ENCODE measurements at regions not wholly inside any gene's neighbourhood (a gene's known extent, or its start where the extent isn't known, plus 50 kb on each side); places are given as distances from the start of the nearest gene placed in this dataset.

DNA sequence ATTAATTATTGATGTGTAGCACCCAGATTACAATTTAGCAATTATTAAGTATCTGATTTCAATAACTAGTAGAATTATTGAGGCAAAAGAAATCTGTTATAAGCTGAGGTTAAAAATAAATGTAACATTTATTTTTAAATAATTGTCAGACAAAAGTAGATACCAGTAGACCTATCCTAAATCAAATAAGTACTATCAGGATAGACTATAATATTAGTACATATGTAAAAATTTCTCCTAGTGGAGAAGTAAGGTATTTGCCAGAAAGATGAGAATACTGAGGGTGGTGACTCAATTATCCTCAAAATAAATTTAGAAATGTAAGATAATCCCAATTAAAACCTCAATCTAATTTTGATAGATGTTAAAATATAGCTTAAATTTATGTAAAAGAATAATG is 377.8 kb upstream of the CHRM3 start:
- DNase-seq (ENCODE audit: low spot score), result no peak

DNA sequence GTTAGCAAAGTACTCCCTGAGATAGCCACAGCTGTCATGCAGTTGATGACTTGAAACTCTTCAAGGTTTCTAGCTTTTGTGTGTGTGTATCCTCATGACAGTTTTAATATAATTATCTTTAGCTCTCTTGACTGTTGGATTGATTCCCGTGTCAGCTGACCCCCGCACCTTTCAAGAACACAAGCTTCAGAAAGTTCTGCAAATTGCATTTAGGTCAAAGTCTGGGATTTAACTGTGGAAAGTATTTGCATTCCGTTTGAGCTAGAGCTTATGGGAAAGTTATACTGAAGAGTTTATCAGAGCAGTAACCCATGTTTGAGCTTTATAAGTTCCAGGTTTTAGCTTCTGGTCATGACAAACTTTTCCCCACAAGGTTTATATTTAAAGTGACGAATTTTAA is 380.1 kb upstream of the CHRM3 start:
- no peak for DNase-seq (ENCODE audit: low spot score)

DNA sequence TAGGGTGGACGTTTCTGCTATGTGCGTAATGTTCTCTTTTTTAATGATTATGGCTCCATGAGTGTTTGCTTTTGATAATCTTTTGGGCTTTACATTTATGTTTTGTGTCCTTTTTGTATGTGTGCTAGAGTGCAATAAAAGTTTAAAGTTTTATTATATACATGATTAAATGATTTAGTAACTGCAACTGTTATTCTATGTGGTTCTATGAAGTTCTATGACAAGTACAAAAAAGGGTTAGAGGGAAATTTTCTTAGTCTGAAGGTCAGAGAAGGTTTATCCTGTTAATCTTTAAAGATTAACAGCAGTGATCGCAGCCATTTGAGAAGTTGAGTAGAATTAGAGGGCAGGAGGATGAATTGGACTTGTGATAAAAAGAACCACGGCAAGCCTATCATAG is 386.4 kb upstream of the CHRM3 start:
- no peak for DNase-seq (ENCODE audit: low spot score)

DNA sequence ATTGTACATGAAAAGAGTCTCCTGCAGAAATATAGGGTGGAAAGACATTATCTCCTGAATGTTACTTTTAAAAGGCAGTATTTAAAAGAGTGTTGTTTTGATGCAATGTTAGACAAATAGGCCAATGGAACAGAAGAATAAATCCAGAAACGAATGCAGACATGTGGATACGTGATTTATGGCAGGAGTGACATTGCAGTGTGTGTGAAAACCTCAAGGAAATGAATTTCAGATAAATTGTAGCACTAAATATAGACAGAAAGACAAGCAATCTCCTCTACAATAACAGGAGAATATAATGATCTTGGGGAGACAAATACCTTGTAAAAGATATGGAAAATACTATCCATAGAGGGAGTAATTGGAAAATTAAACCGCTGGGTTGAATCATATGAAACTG is 387.8 kb upstream of the CHRM3 start:
- DNase-seq (ENCODE audit: low spot score), result no peak

DNA sequence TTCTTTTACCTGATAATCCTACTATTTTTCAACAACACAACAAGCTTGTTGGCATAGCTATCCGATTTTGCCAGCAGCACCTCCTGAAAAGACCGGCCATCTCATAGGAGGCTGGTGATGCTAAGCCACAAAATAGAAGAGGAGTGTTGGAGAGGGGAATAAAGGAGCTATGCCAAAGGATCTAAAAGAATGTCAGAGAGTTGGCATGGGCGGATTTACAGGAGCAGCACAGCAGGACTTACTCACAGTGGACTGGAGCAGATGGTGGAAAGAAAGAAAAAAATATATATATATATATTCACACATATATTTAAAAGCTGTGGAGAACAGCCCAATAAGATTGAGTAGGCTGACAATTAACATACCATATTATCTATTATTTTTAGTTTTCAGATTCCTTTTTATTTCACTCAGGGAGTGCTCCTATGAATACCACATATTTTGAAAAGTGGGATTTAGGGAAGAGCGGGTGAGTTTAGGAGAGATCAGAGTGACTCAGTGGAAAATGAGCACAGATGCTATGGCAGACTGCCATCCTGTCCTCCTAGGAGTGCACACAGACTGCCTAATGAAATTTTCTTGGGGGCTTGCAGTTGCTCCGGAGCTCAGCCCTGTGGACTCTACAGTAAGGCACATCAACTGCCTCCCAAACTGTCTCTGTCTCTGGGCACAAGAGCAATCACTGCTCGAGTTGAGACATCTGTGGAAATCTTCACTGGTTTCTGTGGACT is 394.4 kb upstream of the CHRM3 start:
- DNase-seq (ENCODE audit: low spot score), result no peak

DNA sequence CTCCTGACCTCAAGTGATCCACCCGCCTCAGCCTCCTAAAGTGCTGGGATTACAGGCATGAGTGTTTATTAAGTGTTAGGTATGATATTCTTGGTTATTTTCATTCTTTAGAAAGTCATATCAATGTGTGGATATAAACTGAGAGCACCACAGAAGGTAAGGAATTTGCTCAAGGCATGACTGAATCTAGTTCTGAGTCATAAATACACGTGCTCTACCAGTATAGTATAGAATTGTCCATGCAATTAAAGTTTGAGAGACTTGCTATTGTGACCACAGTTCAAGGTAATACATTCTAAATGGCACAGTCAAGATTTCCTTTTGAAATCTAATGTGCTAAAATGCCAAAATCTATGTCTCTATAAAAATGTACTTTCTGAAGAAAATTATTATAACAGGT is 401.1 kb upstream of the CHRM3 start:
- DNase-seq (ENCODE audit: low spot score), result no peak

DNA sequence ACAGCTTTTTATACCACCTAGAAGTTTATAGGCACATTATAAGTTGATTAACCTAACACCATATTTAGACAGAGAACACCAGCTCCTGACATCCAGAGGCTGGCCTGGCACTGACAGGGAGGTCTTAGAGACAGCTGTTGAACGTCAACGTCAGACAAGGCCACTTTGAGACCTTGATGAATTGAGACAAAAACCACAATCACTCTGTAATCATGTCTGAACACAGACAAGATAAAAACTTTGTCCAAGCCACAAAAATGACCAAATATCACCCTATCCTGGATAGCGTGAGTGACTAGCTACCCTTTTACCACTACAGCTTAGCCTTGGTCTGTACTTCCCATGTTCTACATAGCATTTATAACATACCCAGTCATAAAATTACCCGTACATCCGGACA is 403.6 kb upstream of the CHRM3 start:
- no peak for DNase-seq (ENCODE audit: low spot score)

DNA sequence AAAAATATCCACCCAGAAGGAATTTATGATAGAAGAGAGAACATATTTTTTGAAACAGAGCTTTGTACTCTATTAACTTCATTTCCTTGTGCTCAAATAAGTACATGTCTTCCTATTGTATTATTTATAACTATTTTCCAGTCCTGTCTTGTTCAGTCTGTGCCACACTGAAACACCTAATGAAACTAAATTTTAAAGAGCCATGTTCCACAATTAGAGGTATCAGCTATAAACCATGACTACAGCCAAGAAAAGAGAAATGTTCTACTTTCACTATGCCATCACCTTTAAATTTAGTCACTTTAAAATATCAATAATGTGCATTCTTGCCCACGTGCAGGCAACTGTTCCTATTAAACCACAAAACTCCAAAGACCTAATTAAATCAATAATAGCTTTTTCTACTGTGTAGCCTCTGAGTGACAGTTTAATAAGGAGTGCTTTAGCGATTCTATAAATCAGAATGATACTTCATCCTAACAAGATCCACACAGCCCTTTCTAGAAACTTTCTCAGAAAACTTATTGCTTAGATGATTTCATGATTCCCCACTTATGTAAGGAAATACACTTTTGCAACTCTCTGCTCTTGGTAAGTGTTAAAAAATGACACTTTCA is 404.9 kb upstream of the CHRM3 start:
- DNase-seq (ENCODE audit: low spot score), result no peak

DNA sequence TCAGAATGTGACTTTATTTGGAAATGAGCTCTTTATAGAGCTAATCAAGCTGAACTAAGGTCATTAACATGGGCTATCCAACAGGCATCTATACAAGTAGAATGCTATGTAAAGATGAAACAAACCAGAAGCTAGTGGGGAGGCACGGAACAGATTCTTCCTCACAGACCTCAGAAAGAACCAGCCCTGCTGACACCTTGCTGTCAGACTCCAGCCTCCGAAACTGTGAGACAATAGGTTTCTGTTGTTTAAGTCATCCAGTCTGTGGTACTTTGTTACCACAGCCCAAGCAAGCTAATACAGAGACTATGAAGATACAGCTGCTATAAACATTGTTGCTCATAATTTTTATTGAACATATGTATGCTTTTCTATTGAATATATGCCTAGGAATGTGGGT is 406.3 kb upstream of the CHRM3 start:
- DNase-seq (ENCODE audit: low spot score), result no peak

DNA sequence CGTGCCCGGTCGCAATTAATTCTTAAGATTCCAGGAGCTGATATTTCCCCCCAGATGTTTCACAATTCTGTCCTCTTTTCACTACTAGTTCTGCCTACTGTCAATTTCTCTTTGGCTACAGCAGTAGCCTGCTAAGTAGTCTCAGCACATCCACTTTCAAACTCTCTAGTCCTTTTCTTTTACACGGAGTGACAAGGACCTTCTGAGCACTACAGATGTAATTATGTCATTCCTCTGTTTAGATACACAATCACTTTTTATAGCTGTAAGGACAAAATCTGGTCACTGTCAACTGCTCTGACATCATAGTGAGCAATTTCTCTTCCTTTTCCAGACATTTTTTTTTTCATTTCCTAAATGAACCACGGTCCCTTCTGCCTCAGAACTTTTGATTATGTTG is 421.7 kb upstream of the CHRM3 start:
- no peak for DNase-seq (ENCODE audit: low spot score)

DNA sequence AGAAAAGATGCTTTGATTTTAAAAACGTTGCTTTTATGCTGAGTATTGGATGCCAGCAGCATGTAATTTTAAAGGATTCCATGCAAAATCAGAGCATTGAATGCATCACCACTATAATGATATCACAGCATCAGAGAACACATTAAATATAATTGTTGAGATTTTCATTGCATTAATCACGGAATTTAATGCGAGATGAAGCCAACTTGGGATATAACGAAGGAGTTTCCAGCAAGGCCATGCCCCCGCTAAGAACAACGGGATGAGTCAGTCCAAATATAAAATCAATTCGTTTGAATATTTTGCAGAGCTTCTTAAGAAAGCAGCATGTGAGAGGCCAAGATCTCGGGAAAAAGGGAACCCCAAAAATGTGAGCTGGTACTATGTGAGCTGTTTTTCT is 423.4 kb upstream of the CHRM3 start:
- no peak for DNase-seq (ENCODE audit: low spot score)

DNA sequence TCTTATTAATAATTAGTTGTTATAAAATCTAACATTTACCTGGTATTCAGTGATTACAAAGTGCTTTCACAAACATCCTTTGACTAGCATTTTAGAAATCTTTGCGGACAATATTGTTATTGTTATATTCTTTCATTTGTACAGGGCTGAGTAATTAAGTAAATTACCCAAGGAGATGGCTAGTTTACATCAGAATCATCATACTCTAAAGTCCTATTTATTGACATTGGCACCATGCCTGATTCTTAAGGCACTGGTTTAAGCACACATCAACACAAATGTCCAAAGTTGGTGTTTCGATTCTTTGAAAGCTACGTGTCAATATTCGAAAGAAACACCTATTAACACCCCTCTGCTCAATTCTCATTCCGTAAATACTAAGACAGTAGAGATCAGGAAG is 424.6 kb upstream of the CHRM3 start:
- peak; percentile 42 for DNase-seq (ENCODE audit: low spot score)

DNA sequence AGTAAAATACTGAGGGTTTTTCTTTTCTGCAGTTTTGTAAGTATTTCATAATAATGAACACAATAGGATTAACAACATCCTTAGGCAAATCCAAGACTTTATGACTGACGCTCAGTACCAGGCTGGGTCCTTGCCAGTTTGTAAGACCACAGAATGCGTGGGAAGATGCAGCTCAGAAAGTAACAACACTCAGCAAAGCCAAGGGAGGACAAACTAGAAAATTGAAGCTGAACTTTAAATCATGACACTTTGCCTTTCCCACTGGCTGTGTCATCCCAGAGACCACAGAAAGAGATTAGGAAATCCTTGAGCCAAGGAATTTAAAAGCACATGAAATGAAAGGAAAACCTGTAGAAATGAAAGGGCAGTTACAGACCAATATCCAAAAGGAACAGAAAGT is 426.3 kb upstream of the CHRM3 start:
- no peak for DNase-seq (ENCODE audit: low spot score)

DNA sequence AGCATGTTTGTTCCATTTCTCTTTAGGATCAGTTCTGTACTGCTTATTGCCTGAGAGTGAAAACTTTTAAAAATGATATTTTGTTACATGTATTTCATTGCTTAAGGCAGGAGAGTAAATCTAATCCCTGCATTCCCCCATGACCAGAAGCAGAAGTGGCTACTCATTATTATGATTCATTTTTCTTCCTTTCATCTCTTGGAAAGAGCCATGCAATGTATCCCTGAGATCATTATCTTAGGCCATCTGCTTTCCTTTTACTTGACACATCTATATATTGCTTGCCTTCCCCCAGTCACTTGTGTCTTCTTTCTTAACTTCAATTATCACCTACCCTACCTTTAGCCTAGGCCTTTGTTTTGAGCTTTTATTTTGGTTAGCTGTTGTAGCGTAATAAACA is 430.4 kb upstream of the CHRM3 start:
- DNase-seq (ENCODE audit: low spot score), result no peak

DNA sequence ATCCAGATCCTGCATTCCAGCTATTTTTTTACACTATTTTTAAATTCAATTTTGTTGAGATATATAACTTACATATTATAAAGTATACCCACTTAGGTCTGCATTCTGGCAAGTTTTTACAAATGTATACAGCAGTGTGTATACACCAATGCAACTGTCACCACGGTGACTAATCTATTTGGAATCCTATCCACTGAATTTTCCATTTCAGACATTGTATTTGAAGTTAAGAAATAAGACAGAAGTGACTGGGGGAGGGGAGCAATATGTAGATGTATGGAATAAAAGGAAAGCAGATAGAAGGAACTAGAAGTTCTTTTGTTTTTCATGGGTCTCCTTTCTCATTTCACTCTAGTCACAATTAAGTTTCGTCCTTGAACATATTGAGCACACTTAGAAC is 431.5 kb upstream of the CHRM3 start:
- DNase-seq (ENCODE audit: low spot score), result no peak

DNA sequence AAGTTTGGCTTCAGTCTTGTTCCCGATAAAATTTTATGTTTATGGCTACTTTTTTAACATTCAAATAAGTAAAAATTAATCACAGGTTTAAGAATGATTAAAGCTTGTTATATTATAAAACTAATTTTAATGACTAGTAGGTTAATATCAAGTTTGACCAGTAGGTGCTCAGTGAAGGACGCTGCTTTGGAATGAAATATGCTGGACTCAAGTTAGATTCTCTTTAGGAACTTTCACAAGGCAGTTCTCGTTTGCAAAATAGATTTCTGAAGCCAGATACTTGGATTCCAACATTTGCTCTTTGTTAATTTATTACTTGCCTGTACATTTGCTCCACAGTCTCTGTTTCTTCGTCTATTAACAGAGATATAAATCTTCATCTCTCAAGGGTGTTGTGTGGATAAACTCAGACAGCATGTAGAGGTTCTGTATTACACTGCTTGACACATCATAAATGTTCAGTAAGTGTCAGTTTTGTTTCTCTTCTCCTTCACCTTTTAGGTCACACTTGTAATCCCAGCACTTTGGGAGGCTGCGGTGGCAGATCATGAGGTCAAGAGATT is 432.8 kb upstream of the CHRM3 start:
- DNase-seq (ENCODE audit: low spot score), result no peak

DNA sequence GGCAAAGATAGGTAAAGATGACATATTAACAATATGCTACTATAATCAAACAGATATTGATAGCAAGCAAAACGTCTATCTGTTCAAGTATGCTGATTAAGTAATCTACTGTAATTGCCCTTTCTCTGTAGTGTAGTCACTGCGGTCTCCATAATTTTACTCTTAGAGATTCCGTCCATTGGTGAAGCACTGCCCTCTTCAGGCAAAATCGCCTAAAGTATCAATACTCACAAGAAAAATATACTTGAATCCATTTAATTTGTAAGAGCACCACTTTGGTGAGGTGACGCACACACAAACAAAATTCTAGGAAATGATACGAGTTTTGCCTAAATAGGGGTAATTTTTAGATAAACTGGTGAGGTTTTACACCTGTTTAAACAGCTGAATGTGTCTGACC is 434.6 kb upstream of the CHRM3 start:
- DNase-seq (ENCODE audit: low spot score), result peak; percentile 81

DNA sequence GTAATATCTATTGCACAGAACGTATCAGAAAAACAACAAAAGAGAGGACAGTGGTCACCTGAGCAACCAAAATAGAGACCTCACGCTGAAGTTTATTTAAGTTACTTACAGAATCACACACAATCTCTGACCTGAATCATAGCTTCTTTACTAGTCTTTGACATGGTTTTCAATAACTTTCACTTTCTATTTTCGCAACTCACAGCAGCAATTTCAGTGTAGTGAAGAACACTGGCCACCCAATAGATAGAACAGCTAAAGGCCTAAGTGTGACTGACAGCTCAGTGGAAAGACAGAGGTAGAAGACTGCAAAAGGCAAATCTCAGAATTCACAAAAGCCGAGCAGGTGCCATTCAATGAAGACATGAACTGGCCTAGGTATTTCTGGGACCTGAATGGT is 435.6 kb upstream of the CHRM3 start:
- DNase-seq (ENCODE audit: low spot score), result no peak

DNA sequence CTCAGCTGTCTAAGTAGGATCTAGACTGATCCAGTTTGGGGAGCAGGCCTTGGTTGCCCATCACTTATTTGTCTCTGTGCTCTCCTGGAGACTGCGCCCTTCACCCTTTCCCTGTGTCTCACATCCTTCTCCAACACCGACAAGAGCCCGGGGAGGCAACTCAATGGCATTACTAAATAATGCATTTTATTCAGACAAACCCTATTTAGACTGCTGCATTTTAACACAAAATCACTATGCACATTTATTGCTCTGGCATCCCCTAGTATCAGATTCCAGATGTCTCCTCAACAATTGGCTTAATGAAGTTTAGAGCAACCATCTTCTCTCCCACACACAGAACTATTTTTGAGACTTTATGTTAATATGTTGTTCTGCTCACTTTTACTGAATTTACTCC is 436.4 kb upstream of the CHRM3 start:
- no peak for DNase-seq (ENCODE audit: low spot score)

DNA sequence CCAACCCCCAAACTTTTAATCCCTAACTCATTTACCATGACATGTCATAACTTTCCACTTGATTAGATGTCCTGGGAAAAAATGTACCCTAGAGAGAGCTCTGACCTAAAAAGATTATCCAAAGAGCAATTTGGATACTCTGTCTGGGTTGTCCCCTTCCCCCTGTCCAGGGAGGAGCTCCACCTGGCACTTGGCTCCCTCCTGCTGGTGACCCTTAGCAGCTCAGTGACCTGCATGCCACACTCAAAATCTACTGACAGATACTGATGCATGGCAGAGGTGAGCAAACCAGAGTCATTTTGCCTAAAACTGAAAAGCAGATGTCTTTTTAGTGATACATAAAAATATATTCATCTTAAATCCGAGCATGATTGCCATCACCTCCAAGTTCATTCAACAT is 442.3 kb upstream of the CHRM3 start:
- DNase-seq (ENCODE audit: low spot score), result no peak

DNA sequence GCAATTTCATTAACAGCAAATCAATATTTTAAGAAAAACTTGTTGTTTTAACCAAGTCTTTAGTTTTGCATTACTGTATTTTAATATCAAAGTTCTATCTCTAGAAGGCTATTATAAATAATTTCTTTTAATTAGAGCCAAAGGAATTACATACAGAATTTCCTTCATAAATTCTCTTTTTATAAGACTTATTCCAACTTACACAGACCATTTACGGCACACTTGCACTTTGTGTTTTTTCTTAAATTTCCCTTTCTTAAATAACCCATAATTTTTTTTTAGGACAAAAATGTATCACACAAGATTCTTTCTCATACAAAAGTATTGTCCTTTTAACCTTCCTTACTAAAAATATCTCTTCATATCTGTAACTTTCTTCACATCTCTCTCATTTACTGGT is 458.5 kb upstream of the CHRM3 start:
- no peak for DNase-seq (ENCODE audit: low spot score)

DNA sequence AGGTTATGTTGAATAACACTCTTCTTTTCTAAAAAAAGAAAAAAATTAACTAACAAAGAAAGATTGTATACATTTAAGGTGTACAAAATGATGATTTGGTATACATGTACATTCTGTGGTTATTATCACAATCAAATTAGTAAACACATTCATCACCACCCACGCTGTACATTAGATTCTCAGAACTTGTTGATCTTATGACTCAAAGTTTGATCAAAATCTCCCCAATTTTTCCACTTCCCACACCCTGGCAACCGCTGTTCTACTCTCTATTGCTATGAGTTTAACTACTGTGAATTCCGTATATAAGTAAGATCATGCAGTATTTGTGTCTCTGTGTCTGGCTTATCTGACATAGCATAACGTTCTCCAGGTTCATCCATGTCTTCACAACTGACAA is 469.5 kb upstream of the CHRM3 start:
- DNase-seq (ENCODE audit: low spot score), result no peak

DNA sequence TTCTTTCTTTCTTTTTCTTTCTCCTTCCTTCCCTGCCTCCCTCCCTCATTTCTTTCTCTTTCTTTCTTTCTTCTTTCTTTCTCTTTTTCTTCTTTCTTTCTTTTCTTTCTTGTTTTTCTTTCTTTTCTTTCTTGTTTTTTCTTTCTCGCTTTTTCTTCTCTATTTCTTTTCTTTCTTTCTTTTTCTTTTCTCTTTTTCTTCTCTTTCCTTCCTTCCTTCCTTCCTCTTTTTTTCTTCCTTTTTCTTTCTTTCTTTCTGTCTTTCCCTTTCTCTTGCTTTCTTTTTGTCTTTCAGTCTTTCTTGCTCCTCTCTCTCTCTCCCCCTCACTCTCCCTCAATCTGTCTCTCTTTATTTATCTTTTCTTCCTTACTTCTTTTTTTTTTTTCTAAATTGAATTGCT is 472.0 kb upstream of the CHRM3 start:
- DNase-seq (ENCODE audit: low spot score), result no peak

DNA sequence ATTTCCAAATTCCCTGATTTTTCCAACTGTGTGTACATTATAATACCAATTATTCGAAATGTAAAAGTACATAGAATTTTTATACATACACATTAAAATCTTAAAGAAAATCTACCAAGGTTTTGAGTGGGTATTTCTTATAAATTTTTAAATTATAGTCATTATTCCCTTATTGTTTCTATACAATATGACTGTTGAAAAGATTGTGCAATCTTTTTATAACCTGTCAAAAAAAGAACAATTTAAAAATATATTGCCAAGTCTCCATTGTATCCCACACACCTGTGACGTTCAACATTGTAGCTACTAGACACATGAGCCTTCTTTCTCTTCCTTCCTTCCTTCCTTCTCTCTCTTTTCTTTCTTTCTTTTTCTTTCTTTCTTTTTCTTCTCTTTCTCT is 473.2 kb upstream of the CHRM3 start:
- no peak for DNase-seq (ENCODE audit: low spot score)

All from HT-29 (cell line).